Left lung (tissue), 4 donors: ENCODE measurements at regions not wholly inside any gene's neighbourhood (a gene's known extent, or its start where the extent isn't known, plus 50 kb on each side); places are given as distances from the start of the nearest gene placed in this dataset.

Experiments
- ATAC-seq: fragments of 200-7000 bp; cut with Tn5 transposase; one replicate; pipeline ENCODE4 v1.9.1; 2020; ENCODE audit warnings: moderate library complexity
- DNase-seq, 4 donors: peaks; one replicate each; pipeline ENCODE4 v3.0.0-alpha.2; 2013 to 2020
- H3K27ac ChIP-seq, 2 donors: fragments of 200-600 bp; sonication (generic) in 1 of 2; one replicate each; pipeline versions ENCODE4 v1.5.0 to v1.8.0; 2020 to 2021
- H3K27me3 ChIP-seq, 2 donors: fragments of 200-600 bp; sonication (generic) in 1 of 2; one replicate each; pipeline versions ENCODE4 v1.5.0 to v1.8.0; 2020 to 2021
- H3K36me3 ChIP-seq, 2 donors: fragments of 200-600 bp; sonication (generic) in 1 of 2; one replicate each; pipeline versions ENCODE4 v1.5.0 to v1.8.0; 2020 to 2021
- H3K4me1 ChIP-seq, 2 donors: fragments of 200-600 bp; one replicate each; pipeline ENCODE4 v1.8.0; 2021
- H3K4me3 ChIP-seq, 2 donors: fragments of 200-600 bp; sonication (generic) in 1 of 2; one replicate each; pipeline versions ENCODE4 v1.5.0 to v1.8.0; 2020 to 2021; ENCODE audit warnings: mild to moderate bottlenecking in 1 of 2
- H3K9me3 ChIP-seq, 2 donors: fragments of 200-600 bp; sonication (generic) in 1 of 2; one replicate each; pipeline versions ENCODE4 v1.5.0 to v1.8.0; 2020 to 2021
- intact Hi-C, 2 donors: fragments of 100-400 bp; cut with DNase I; formaldehyde crosslinking; loops; one replicate each; pipeline versions ENCODE4 v1.11.2 to v1.14.2; 2022
- TF ChIP-seq, protein P1 (sequence below), 2 donors: fragments of 200-600 bp; sonication (generic) in 1 of 2; IDR thresholded peaks; one replicate each; pipeline versions ENCODE4 v1.5.0 to v1.8.0; 2021; ENCODE audit warnings: antibody characterized with exemption in 2 of 2
- donor health status: DM: no; HTN: yes; CAD: no.
- donor health status: DM: no; HTN: no; CAD: no.

- DNase-seq (no peak), ATAC-seq (no peak)
- intact Hi-C loops, result no loop called here
- Histone ChIP-seq H3K27ac (no peak overlapping the region), H3K9me3 (no peaks in the 10 kb centered on the region), H3K27me3 (peaks cover 0 to 28% of the 10 kb centered on the region in 2 donors), H3K36me3 (no peaks in the 10 kb centered on the region), H3K4me1 (no peaks in the 10 kb centered on the region), H3K4me3 (no peak overlapping the region)
- TF ChIP-seq, protein P1, sequence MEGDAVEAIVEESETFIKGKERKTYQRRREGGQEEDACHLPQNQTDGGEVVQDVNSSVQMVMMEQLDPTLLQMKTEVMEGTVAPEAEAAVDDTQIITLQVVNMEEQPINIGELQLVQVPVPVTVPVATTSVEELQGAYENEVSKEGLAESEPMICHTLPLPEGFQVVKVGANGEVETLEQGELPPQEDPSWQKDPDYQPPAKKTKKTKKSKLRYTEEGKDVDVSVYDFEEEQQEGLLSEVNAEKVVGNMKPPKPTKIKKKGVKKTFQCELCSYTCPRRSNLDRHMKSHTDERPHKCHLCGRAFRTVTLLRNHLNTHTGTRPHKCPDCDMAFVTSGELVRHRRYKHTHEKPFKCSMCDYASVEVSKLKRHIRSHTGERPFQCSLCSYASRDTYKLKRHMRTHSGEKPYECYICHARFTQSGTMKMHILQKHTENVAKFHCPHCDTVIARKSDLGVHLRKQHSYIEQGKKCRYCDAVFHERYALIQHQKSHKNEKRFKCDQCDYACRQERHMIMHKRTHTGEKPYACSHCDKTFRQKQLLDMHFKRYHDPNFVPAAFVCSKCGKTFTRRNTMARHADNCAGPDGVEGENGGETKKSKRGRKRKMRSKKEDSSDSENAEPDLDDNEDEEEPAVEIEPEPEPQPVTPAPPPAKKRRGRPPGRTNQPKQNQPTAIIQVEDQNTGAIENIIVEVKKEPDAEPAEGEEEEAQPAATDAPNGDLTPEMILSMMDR (IDR thresholded peaks at IDR 0.05), result no peak
Measured at GRCh38 chr15:93165734-93166470, 76.9 kb upstream of the RGMA start.

DNA sequence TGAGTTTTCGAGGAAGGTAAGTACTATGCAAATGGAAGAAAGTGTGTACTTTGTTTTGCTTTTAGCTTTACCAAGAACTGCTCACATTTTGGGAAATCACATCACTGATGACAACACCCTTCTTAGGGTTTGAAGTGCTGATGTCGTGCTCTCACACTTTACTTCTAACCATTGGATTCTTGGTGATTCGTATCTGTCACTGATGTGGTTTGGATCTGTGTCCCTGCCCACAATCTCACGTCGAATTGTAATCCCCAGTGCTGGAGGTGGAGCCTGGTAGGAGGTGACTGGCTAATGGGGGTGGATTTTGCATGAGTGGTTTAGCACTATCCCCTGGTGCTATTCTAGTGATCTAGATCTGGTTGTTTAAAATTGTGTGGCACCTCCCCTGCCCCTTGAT is 75.4 kb upstream of the RGMA start:
- Histone ChIP-seq H3K36me3 (no peaks in the 10 kb centered on the region), H3K27me3 (peaks cover 0 to 26% of the 10 kb centered on the region in 2 donors), H3K4me3 (no peak overlapping the region), H3K9me3 (no peaks in the 10 kb centered on the region), H3K4me1 (no peaks in the 10 kb centered on the region), H3K27ac (no peak overlapping the region)
- intact Hi-C loops, result no loop called here
- TF ChIP-seq, protein P1 (IDR thresholded peaks at IDR 0.05), result no peak
- ATAC-seq (no peak), DNase-seq (no peak)

DNA sequence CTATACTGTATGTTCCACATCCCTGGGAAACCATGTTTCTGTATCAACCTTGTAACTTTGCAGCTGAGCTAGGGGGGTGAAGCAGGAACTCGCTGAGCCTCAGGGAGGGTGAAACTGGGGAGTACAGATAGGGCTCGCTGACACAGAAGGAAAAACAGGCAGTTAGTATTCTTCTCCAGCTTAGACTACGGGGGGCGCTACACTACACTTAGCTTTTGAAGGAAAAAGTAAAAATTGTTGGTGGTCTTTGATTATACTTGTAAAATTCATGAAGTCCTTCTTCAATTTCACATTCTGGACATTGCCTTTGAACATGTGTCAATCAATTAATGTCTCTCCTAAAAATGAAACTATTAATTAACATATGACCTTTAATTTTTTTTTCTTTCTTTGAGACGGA is 73.5 kb upstream of the RGMA start:
- DNase-seq, result no peak
- TF ChIP-seq, protein P1 (IDR thresholded peaks at IDR 0.05), result no peak
- no peaks in the 10 kb centered on the region for H3K36me3 ChIP-seq
- H3K27me3 ChIP-seq, result peaks cover 0 to 26% of the 10 kb centered on the region in 2 donors
- H3K27ac ChIP-seq, result no peak overlapping the region
- ATAC-seq, result no peak
- no peaks in the 10 kb centered on the region for H3K4me1 ChIP-seq
- intact Hi-C loops, result no loop called here
- H3K4me3 ChIP-seq, result no peak overlapping the region
- no peaks in the 10 kb centered on the region for H3K9me3 ChIP-seq

DNA sequence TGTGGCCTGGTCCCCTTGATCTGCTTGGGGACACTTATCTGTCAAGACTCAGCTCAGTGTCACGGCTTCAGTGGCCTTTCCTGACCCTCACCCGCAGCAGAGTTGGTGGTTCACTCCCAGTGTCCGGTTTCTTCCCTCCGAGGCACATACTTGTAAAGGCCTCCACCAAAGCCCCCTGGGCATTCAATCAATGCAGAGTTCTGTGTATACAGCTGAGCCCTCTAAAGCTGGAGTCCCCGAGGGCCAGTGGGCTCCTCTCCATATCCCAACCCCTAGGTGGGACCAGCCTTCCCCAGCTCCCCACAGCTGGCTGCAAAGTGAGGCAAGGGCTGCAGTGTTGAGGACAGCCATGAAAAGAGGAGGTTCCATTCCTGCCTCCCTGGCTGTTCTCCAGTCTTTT is 70.9 kb upstream of the RGMA start:
- Histone ChIP-seq H3K9me3 (peaks cover 0 to 4% of the 10 kb centered on the region in 2 donors), H3K27me3 (peaks cover 0 to 11% of the 10 kb centered on the region in 2 donors), H3K4me3 (no peak overlapping the region), H3K27ac (no peak overlapping the region), H3K4me1 (no peaks in the 10 kb centered on the region), H3K36me3 (no peaks in the 10 kb centered on the region)
- no peak for ATAC-seq
- intact Hi-C loops, result no loop called here
- no peak for DNase-seq
- TF ChIP-seq, protein P1 (IDR thresholded peaks at IDR 0.05), result no peak

DNA sequence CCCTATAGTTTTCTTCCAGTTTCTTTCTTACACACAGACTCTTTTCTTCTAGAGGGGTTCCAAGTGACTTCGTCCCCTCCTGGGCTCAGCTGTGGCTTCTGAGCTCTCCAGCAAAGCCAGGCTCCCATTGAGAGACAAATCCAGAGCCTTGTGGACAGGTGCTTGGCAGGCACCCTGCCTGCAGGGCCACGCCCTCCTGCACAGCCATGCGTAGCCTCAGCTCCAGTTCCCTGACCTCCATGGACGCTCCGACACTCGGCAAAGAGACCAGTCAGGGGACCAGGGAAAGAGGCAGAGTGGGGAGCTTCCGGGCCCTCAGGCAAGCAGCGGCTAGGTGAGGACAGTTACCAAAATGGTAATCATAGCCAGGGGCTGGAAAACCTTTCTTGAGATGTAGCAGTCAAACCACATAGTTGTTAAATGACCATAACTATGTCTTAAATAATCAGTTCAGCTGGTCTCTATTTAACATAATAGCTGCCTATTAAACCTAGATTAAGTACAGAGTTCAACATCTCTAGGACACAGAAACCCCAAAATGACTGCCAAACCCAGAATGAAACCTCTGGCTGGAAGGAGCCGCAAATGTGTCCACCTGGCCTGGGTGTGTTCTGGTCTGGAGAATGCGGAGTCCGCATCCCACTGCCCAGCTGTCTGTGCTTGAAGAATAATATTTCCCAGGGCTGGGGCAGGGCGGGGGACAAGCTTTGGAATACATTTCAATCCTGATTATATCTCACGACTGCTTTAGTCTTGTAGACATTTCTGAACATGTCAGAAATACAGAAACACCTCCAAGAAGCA is 69.3 kb upstream of the RGMA start:
- no peak for ATAC-seq
- TF ChIP-seq, protein P1 (IDR thresholded peaks at IDR 0.05), result no peak
- Histone ChIP-seq H3K4me1 (no peaks in the 10 kb centered on the region), H3K27ac (no peak overlapping the region), H3K36me3 (no peaks in the 10 kb centered on the region), H3K4me3 (no peak overlapping the region), H3K9me3 (peaks cover 0 to 5% of the 10 kb centered on the region in 2 donors), H3K27me3 (peaks cover 0 to 1% of the 10 kb centered on the region in 2 donors)
- intact Hi-C loops, result no loop called here
- DNase-seq, result no peak
